IMR-90 (cell line): ENCODE measurements at regions not wholly inside any gene's neighbourhood (a gene's known extent, or its start where the extent isn't known, plus 50 kb on each side); places are given as distances from the start of the nearest gene placed in this dataset.

Source experiments
- TF ChIP-seq, protein P1 (sequence below): fragments of 150-350 bp; IDR thresholded peaks from 2 replicates; pipeline ENCODE4 v1.6.1; 2017; ENCODE audit warnings: mild to moderate bottlenecking, antibody characterized with exemption, low read length, low read depth
- TF ChIP-seq, protein P2 (sequence below): conservative IDR thresholded peaks from 2 replicates; pipeline ENCODE4 v1.5.1; 2012; ENCODE audit warnings: mild to moderate bottlenecking, low read depth, low read length, improper control_type of control experiment

DNA sequence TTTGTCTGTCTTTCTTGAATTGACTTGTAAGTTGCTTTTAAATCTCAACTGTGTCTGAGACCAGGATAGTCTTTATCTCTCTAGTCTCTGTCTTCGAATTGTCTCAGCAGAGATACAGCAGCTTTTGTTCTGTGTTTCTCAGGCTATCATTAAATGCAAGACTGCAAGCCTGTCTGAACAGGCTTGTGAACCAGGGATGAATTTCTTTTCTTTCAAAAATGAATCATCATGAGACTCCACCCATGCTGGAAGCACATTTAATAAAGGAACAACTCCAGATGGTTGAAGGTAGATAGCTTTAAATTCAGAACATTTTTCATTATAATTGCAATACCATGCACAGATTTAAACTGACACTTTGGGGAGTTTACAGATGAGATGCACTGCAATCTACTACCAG is 155.9 kb downstream of the SEC23IP start:
- TF ChIP-seq, protein P1, sequence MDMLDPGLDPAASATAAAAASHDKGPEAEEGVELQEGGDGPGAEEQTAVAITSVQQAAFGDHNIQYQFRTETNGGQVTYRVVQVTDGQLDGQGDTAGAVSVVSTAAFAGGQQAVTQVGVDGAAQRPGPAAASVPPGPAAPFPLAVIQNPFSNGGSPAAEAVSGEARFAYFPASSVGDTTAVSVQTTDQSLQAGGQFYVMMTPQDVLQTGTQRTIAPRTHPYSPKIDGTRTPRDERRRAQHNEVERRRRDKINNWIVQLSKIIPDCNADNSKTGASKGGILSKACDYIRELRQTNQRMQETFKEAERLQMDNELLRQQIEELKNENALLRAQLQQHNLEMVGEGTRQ = no peak
- TF ChIP-seq, protein P2, sequence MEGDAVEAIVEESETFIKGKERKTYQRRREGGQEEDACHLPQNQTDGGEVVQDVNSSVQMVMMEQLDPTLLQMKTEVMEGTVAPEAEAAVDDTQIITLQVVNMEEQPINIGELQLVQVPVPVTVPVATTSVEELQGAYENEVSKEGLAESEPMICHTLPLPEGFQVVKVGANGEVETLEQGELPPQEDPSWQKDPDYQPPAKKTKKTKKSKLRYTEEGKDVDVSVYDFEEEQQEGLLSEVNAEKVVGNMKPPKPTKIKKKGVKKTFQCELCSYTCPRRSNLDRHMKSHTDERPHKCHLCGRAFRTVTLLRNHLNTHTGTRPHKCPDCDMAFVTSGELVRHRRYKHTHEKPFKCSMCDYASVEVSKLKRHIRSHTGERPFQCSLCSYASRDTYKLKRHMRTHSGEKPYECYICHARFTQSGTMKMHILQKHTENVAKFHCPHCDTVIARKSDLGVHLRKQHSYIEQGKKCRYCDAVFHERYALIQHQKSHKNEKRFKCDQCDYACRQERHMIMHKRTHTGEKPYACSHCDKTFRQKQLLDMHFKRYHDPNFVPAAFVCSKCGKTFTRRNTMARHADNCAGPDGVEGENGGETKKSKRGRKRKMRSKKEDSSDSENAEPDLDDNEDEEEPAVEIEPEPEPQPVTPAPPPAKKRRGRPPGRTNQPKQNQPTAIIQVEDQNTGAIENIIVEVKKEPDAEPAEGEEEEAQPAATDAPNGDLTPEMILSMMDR = no peak
